Pancreas (tissue), 10 donors: ENCODE measurements at regions not wholly inside any gene's neighbourhood (a gene's known extent, or its start where the extent isn't known, plus 50 kb on each side); places are given as distances from the start of the nearest gene placed in this dataset.

Source experiments
- ATAC-seq, 4 donors: fragments of 200-7000 bp; cut with Tn5 transposase; one replicate each; pipeline versions ENCODE4 v1.8.0 to v1.9.1; 2020; ENCODE audit warnings: mild to moderate bottlenecking in 4 of 4, moderate library complexity in 4 of 4
- DNase-seq, 6 donors: peaks; one replicate each; pipeline ENCODE4 v3.0.0-alpha.2; 2020
- FAIRE-seq: peaks from 2 replicates; lab custom pipeline; 2012; peaks lifted over from hg19 to GRCh38; lab: Jason Lieb, UNC
- H3K27ac ChIP-seq, 4 donors: fragments of 200-600 bp; sonication (generic); 1 replicate in 3 of 4; 2 replicates in 1 of 4; pipeline versions ENCODE4 v1.5.0 to v1.8.0; 2020
- H3K27me3 ChIP-seq, 4 donors: fragments of 200-600 bp; one replicate each; pipeline ENCODE4 v1.8.0; 2021
- H3K36me3 ChIP-seq, 3 donors: fragments of 200-600 bp; sonication (generic) in 1 of 3; one replicate each; pipeline versions ENCODE4 v1.5.0 to v1.8.0; 2020 to 2021
- H3K4me1 ChIP-seq, 3 donors: fragments of 200-600 bp; one replicate each; pipeline ENCODE4 v1.8.0; 2021
- H3K4me3 ChIP-seq, 4 donors: fragments of 200-600 bp; sonication (generic) in 2 of 4; one replicate each; pipeline versions ENCODE4 v1.5.0 to v1.8.0; 2020 to 2021
- H3K9me3 ChIP-seq, 4 donors: fragments of 200-600 bp; one replicate each; pipeline ENCODE4 v1.8.0; 2021
- WGBS, 2 donors: extraction: QIAGEN DNeasy Blood & Tissue Kit; methylation state at CpG; one replicate each; pipeline ENCODE4 v1.1.7; 2013; 5-methylcytosine and 5-hydroxymethylcytosine counted together
- intact Hi-C, 3 donors: fragments of 100-400 bp; cut with DNase I; formaldehyde crosslinking; loops; one replicate each; pipeline versions ENCODE4 v1.11.1 to v1.14.2; 2022
- TF ChIP-seq, protein P1 (sequence below), 4 donors: fragments of 200-600 bp; sonication (generic) in 3 of 4; IDR thresholded peaks; one replicate each; pipeline versions ENCODE4 v1.5.0 to v1.8.0; 2021; ENCODE audit warnings: antibody characterized with exemption in 4 of 4
- donor health status: healthy with polysubstance abuse.
- donor health status: DM: no; HTN: no; CAD: no; lungs with moderate emphysema.
- donor health status: DM: no; HTN: no; CAD: no.
- donor health status: control.
- donor health status: control.
- donor health status: Bipolar disorder and iron deficiency.
- donor health status: DM: yes; HTN: yes; CAD: no.
- donor health status: DM: no; HTN: no; CAD: no.
- donor health status: DM: no; HTN: no; CAD: no.
- donor health status: DM: yes; HTN: yes; CAD: no.

DNA sequence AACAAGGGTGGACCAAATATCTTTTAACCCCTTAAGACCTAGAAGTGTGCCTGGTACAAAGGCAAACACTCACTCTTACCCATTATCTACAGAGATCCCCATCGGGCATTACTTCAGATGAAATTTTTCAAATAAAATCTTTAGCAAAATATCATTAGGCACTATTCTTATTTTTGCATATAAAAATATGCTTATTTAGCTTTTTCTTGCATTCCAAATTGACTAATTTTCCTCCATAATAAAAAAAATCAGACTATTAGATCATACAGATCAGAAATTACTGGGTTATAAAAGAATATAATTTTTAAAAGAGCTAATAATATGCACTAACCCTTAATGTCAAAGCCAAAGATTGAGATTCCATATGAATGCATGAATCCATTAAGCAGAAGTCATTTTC is 178.7 kb upstream of the SLC30A5 start:
- intact Hi-C loops, result no loop called here
- FAIRE-seq, result no peak
- WGBS, 2 donors, result 79% methylated on average over 1 of the region's 1 CpG

DNA sequence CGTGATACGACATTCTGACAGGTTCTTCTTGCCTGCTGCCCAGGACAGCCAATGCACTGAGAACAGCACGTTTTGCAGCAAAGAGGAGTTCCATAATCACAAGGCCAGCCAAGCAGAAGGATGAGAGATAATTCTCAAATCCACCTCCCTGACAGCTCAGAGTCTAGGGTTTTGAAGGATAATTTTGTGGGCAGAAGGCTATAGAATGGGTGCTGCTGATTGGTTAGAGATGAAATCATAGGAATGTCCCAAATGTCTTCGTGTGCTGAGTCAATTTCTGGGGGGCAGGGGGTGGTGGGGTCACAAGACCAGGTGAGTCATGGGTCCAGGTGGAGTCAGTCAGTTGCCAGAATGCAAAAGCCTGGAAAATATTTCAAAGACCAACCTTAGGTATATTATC is 175.5 kb upstream of the SLC30A5 start:
- WGBS, 2 donors, result 74 to 79% methylated on average over 4 of the region's 4 CpGs
- no peak overlapping the region for H3K27ac ChIP-seq
- TF ChIP-seq, protein P1, sequence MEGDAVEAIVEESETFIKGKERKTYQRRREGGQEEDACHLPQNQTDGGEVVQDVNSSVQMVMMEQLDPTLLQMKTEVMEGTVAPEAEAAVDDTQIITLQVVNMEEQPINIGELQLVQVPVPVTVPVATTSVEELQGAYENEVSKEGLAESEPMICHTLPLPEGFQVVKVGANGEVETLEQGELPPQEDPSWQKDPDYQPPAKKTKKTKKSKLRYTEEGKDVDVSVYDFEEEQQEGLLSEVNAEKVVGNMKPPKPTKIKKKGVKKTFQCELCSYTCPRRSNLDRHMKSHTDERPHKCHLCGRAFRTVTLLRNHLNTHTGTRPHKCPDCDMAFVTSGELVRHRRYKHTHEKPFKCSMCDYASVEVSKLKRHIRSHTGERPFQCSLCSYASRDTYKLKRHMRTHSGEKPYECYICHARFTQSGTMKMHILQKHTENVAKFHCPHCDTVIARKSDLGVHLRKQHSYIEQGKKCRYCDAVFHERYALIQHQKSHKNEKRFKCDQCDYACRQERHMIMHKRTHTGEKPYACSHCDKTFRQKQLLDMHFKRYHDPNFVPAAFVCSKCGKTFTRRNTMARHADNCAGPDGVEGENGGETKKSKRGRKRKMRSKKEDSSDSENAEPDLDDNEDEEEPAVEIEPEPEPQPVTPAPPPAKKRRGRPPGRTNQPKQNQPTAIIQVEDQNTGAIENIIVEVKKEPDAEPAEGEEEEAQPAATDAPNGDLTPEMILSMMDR (IDR thresholded peaks at IDR 0.05), result no peak

More for the DNA sequence above, 178.7 kb upstream of the SLC30A5 start:
- no peak overlapping the region for H3K4me3 ChIP-seq
- no peak for DNase-seq
- ATAC-seq, result no peak
- no peaks in the 10 kb centered on the region for H3K4me1 ChIP-seq
- TF ChIP-seq, protein P1 (IDR thresholded peaks at IDR 0.05), result no peak
- H3K27ac ChIP-seq, result no peak overlapping the region
- no peaks in the 10 kb centered on the region for H3K36me3 ChIP-seq
- no peaks in the 10 kb centered on the region for H3K27me3 ChIP-seq
- H3K9me3 ChIP-seq, result no peaks in the 10 kb centered on the region

DNA sequence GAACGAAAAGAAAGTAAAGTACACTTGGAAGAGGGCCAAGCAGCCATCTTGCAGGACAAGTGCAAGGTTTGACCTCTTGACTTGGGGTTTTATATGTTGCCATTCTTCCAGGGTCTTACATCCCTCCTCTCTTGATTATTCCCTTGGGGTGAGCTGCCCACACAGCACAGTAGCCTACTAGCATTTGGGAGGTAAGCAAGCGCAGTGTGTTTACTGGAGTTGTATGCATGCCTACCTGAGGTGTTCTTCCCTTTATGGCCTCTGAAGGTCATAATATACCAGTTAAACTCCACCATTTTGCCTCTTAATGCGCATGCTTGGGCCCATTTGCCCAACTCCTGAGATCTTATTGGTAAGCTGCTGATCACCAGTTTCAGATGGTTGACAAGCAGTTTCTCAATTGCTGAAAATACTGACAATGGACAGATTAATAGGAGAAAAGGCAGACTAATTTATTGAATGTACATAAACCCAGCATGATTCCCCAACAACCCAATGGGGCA is 173.8 kb upstream of the SLC30A5 start:
- Histone ChIP-seq H3K27ac (no peak overlapping the region), H3K4me3 (no peak overlapping the region), H3K9me3 (no peaks in the 10 kb centered on the region), H3K36me3 (no peaks in the 10 kb centered on the region), H3K27me3 (no peaks in the 10 kb centered on the region), H3K4me1 (peaks cover 0 to 5% (median 0%) of the 10 kb centered on the region in 3 donors)
- ATAC-seq (no peak), DNase-seq (no peak), FAIRE-seq (no peak)
- intact Hi-C loops, result no loop called here
- TF ChIP-seq, protein P1 (IDR thresholded peaks at IDR 0.05), result no peak
- WGBS, 2 donors, result 73 to 96% methylated on average over 3 of the region's 3 CpGs

More for the DNA sequence above, 175.5 kb upstream of the SLC30A5 start:
- Histone ChIP-seq H3K36me3 (no peaks in the 10 kb centered on the region), H3K27me3 (no peaks in the 10 kb centered on the region), H3K9me3 (no peaks in the 10 kb centered on the region), H3K4me1 (no peaks in the 10 kb centered on the region), H3K4me3 (no peak overlapping the region)
- FAIRE-seq (no peak), DNase-seq (no peak), ATAC-seq (no peak)
- intact Hi-C loops, result no loop called here

DNA sequence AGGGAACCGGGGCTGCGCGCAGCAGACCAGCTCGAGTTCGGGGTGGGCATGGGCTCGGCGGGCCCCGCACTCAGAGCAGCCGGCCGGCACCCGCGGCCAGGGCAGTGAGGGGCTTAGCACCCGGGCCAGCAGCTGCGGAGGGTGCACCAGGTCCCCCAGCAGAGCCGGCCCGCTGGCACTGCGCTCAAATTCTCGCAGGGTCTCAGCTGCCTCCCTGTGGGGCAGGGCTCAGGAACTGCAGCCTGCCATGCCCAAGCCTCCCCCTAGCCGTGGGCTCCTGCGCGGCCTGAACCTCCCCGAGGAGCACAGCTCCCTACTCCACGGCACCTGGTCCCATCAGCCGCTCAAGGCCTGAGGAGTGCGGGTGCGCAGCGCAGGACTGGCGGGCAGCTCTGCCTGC is 172.9 kb upstream of the SLC30A5 start:
- H3K9me3 ChIP-seq, result no peaks in the 10 kb centered on the region
- no peak overlapping the region for H3K4me3 ChIP-seq
- no peak overlapping the region for H3K27ac ChIP-seq
- no peaks in the 10 kb centered on the region for H3K27me3 ChIP-seq
- DNase-seq, result peak in 1 of 6 donors; percentile 36
- H3K36me3 ChIP-seq, result no peaks in the 10 kb centered on the region
- intact Hi-C loops, result no loop called here
- TF ChIP-seq, protein P1 (IDR thresholded peaks at IDR 0.05), result no peak
- no peak for FAIRE-seq
- peaks cover 0 to 5% (median 0%) of the 10 kb centered on the region in 3 donors for H3K4me1 ChIP-seq
- WGBS, 2 donors, result 91 to 97% methylated on average over 28 of the region's 28 CpGs
- ATAC-seq, result no peak

DNA sequence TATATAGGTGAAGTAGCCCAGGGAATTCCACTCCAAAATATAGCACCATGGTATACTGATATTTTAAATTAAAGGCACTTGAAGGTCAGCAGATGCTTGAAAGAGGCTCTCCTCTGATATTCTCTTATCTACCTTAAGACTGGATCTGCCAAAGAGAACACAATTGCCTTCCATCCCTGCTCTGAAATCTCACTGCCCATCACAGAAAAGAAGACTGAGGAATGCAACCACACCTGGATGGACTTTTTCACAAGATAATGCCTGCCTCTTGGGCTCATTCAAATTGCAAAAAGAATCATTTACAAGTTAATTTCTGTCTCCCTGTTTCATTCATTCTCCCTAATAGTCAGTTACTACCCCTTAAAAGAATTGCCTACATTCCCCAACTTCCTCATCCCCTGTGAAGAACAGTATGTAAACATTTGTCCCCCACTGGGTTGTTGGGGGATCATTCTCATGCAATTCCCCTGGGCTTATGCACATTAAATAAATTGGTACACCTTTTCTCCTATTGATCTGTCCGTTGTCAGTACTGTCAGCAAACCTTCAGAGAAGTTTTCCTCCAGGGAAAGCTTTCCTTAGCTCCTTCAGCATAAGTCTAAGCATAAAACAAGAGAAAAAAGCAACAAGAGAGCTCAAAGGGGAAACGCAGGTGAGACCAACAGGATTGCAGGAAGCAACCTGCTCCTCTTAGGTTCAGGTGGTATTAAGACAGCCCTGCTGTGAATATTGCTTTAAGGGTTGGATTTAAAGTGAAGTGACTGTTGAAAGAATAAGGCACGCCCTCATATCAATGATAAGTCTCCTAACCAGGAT is 171.4 kb upstream of the SLC30A5 start:
- H3K36me3 ChIP-seq, result no peaks in the 10 kb centered on the region
- H3K27me3 ChIP-seq, result no peaks in the 10 kb centered on the region
- 50 to 70% methylated on average over 3 of the region's 3 CpGs for WGBS, 2 donors
- FAIRE-seq (no peak), DNase-seq (no peak), ATAC-seq (no peak)
- intact Hi-C loops, result no loop called here
- H3K9me3 ChIP-seq, result no peaks in the 10 kb centered on the region
- H3K4me1 ChIP-seq, result peaks cover 0 to 5% (median 0%) of the 10 kb centered on the region in 3 donors
- H3K4me3 ChIP-seq, result no peak overlapping the region
- TF ChIP-seq, protein P1 (IDR thresholded peaks at IDR 0.05), result no peak
- H3K27ac ChIP-seq, result no peak overlapping the region
